ENCODE measurements at regions not wholly inside any gene's neighbourhood (a gene's known extent, or its start where the extent isn't known, plus 50 kb on each side); places are given as distances from the start of the nearest gene placed in this dataset.

DNA sequence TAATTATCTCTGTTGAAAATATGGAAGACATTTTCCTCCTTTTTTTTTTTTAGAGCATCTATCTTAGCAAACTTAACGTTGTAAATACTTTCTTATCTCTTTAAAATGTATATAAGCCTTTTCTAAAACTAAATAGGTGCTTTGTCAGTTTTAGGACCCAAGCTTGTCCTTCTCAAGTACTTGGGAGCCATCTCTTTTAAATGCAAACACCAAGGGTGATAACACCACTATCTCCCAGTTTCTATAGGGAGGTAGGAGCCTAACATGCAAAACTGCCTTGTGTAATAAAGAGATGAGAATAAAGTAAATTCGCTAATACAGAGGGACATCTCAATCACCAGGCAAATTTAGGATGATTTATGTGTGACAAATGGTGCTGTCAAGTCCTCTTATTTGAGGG, 157.0 kb upstream of the FAM83B start:
- no peak overlapping the region for H3K4me3 ChIP-seq (ENCODE audit: low read length)
- TF ChIP-seq, protein P1, sequence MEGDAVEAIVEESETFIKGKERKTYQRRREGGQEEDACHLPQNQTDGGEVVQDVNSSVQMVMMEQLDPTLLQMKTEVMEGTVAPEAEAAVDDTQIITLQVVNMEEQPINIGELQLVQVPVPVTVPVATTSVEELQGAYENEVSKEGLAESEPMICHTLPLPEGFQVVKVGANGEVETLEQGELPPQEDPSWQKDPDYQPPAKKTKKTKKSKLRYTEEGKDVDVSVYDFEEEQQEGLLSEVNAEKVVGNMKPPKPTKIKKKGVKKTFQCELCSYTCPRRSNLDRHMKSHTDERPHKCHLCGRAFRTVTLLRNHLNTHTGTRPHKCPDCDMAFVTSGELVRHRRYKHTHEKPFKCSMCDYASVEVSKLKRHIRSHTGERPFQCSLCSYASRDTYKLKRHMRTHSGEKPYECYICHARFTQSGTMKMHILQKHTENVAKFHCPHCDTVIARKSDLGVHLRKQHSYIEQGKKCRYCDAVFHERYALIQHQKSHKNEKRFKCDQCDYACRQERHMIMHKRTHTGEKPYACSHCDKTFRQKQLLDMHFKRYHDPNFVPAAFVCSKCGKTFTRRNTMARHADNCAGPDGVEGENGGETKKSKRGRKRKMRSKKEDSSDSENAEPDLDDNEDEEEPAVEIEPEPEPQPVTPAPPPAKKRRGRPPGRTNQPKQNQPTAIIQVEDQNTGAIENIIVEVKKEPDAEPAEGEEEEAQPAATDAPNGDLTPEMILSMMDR (conservative IDR thresholded peaks at IDR 0.05; ENCODE audit: low read depth, low read length), result no peak
- no peak for DNase-seq (ENCODE audit: low read depth)

DNA sequence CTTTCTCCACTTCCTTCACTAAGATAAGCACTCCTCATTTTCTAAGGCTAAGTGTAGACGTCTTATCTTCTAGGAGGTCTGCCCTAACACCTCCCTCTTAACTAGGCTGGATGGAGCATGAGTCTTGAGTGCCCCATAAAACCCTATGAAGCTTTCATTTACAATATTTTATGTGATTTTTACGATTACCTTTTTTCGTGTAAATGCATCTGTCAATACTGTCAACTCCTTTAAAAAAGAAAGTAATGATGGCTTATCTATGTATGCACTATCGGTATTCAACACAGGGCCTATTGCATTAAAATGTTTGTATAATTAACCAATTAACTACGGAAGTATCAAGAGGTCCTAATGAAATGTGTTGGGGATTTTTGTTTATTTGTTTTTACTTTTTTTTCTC, 156.0 kb upstream of the FAM83B start:
- H3K4me3 ChIP-seq (ENCODE audit: low read length), result no peak overlapping the region
- TF ChIP-seq, protein P1 (conservative IDR thresholded peaks at IDR 0.05; ENCODE audit: low read depth, low read length), result no peak
- no peak for DNase-seq (ENCODE audit: low read depth)

DNA sequence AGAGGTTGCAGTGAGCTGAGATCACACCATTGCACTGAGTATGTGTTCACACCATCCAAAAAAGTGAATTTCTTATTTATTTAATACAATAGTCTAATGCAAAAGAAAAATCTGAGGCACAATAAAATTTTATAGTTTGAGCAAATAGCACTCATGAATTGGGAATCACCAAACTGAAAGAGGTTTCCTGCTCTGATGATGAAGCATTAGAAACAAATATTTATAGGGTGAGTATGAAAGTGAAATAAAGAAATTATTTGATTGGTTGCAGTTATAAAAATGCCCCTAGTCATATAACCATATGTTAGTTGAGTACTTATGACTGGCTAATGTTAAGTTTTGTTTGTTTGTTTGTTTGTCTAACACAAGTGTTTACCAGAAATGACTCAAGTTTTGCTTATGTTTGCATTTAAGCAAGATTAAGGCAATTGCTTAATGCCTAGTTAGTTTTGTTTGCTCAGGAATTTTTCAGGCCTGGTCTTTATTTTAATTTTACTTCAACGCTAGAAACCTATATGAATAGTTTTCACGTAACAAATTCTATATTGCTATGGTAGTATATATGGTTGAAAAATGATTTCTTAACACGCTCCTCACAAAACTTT, 151.5 kb upstream of the FAM83B start:
- TF ChIP-seq, protein P1 (conservative IDR thresholded peaks at IDR 0.05; ENCODE audit: low read depth, low read length), result no peak
- DNase-seq (ENCODE audit: low read depth), result no peak
- no peak overlapping the region for H3K4me3 ChIP-seq (ENCODE audit: low read length)

DNA sequence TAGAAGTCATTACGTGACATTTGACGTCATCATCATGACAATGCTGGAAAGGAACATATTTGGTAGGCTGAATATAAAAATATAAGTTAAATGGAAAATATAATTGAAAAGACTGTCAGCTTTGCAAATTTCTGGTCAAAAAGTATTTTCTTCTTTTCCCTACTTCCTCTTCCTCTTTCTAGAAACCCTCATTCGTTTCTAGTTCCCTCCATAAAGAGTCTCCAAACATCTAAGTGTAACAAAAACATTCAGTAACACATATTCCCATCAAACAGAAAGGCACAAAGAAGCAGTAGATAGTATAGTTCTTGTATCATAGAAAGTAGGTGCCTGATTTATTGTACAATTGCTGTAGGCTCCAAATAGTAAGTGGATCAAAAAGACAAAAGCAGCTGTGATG, 150.8 kb upstream of the FAM83B start:
- DNase-seq (ENCODE audit: low read depth), result no peak
- TF ChIP-seq, protein P1 (conservative IDR thresholded peaks at IDR 0.05; ENCODE audit: low read depth, low read length), result no peak
- no peak overlapping the region for H3K4me3 ChIP-seq (ENCODE audit: low read length)

DNA sequence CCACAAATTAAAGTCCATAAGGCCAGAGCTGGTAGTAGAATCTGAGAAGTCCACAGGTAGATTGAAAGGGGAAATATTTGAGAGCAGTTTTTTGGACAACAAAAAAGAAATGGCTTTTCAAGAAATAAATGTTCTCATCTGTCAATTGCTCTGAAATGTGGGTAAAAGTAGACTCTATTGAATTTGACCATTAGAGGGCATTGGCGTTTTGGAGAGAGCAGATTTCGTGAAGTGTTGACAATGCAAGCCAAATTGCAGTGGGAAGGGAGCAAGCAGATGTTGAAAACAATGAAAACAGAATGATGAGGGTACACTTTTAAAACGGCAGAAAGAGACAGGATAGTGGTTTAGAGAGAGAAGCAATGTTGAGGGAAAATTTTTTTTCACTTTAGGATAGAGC, 149.1 kb upstream of the FAM83B start:
- DNase-seq (ENCODE audit: low read depth), result no peak
- no peak overlapping the region for H3K4me3 ChIP-seq (ENCODE audit: low read length)
- TF ChIP-seq, protein P1 (conservative IDR thresholded peaks at IDR 0.05; ENCODE audit: low read depth, low read length), result peak; percentile 30

DNA sequence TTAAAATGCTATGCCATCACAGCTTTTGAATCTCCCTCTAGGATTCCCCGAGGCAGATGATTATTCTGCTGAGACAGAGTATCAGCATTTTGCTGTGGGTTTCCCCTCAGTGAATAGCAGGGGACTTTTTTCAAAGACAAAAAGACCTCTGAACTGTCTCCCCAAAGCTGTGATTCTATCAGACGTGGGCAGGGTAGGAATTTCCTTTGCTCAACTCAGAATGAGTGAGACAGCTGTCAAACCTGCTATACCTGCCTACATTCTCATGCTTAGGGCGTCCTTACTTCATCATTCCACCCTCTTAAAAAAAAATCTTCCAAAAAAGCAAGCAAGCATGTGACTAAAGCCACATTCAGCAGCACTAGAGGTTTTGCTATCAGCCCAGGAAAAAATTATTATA, 147.6 kb upstream of the FAM83B start:
- no peak for DNase-seq (ENCODE audit: low read depth)
- no peak overlapping the region for H3K4me3 ChIP-seq (ENCODE audit: low read length)
- TF ChIP-seq, protein P1 (conservative IDR thresholded peaks at IDR 0.05; ENCODE audit: low read depth, low read length), result no peak

DNA sequence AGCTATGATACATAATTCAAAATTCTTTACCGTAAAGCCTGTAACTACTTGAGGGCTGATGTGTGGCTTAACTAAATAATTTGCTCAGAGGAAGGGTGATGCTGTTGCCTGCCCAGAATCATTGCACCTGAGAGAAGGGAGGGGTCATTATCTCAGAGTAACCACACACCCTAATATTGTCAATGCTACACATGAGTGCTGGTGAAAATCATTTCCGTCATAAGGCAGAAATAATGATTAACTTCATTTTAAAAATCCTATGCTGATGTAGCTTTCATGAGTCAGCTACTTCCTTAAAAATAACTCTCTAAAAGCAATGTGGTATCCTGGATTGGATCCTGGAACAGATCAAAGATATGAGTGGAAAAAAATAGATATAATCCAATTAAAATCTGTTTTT, 146.4 kb upstream of the FAM83B start:
- no peak overlapping the region for H3K4me3 ChIP-seq (ENCODE audit: low read length)
- no peak for DNase-seq (ENCODE audit: low read depth)
- TF ChIP-seq, protein P1 (conservative IDR thresholded peaks at IDR 0.05; ENCODE audit: low read depth, low read length), result no peak

All from retinal pigment epithelial cell (primary cell).